Caco-2 (cell line): ENCODE measurements at regions not wholly inside any gene's neighbourhood (a gene's known extent, or its start where the extent isn't known, plus 50 kb on each side); places are given as distances from the start of the nearest gene placed in this dataset.

ENCODE experiments used
- BruUV-seq: library from RNA; stranded (reverse); fragments of 400-500 nt; replicated peaks from 2 replicates; lab custom pipeline; 2021; lab: Mats Ljungman, UMichigan
- CTCF ChIA-PET: fragments of 300-600 bp; sonication (Branson Sonifier 250); formaldehyde crosslinking; loops from one replicate; lab custom pipeline; 2022; ENCODE audit warnings: antibody characterized with exemption; lab: Charles Lee
- POLR2A ChIA-PET: fragments of 300-600 bp; sonication (Branson Sonifier 250); formaldehyde crosslinking; loops from one replicate; lab custom pipeline; 2022; ENCODE audit warnings: antibody characterized with exemption; lab: Charles Lee
- DNase-seq, 2 experiments: peaks; one replicate each; pipeline versions ENCODE4 v3.0.0 to v3.0.0-alpha.2; 2020 to 2022
- H3K27me3 ChIP-seq: replicated peaks from 2 replicates; pipeline ENCODE4 v1.6.0; 2011; ENCODE audit warnings: low read length; ENCODE audit not compliant: control insufficient read depth, insufficient read depth
- H3K36me3 ChIP-seq: 2 replicates; pipeline ENCODE4 v1.5.1; 2011; ENCODE audit warnings: low read length; ENCODE audit not compliant: control insufficient read depth, insufficient read depth
- H3K4me1 ChIP-seq: fragments of 250-450 bp; sonication (Bioruptor Pico); 2 replicates; pipeline ENCODE4 v1.5.1; 2020; ENCODE audit warnings: mild to moderate bottlenecking
- H3K4me3 ChIP-seq: 2 replicates; pipeline ENCODE4 v1.5.1; 2011; ENCODE audit warnings: low read depth, mild to moderate bottlenecking, control low read depth, low read length
- H3K9me3 ChIP-seq: fragments of 250-450 bp; sonication (Bioruptor Pico); 2 replicates; pipeline ENCODE4 v1.5.1; 2020; ENCODE audit warnings: mild to moderate bottlenecking, moderate library complexity
- H3K27ac Mint-ChIP-seq: one replicate; pipeline ENCODE4 v1.8.0; 2022; ENCODE audit warnings: mixed read lengths; ENCODE audit not compliant: unreplicated experiment
- H3K27me3 Mint-ChIP-seq: one replicate; pipeline ENCODE4 v1.8.0; 2022; ENCODE audit warnings: mixed read lengths; ENCODE audit not compliant: insufficient read depth, unreplicated experiment
- H3K36me3 Mint-ChIP-seq: one replicate; pipeline ENCODE4 v1.8.0; 2022; ENCODE audit warnings: mild to moderate bottlenecking, mixed read lengths; ENCODE audit not compliant: insufficient read depth, unreplicated experiment
- H3K4me1 Mint-ChIP-seq: one replicate; pipeline ENCODE4 v1.8.0; 2022; ENCODE audit warnings: low read depth, mixed read lengths; ENCODE audit not compliant: unreplicated experiment
- H3K4me3 Mint-ChIP-seq: one replicate; pipeline ENCODE4 v1.8.0; 2022; ENCODE audit warnings: mild to moderate bottlenecking, moderate library complexity, mixed read lengths; ENCODE audit not compliant: unreplicated experiment
- H3K9me3 Mint-ChIP-seq: one replicate; pipeline ENCODE4 v1.8.0; 2022; ENCODE audit warnings: mixed read lengths; ENCODE audit not compliant: unreplicated experiment
- CTCF ChIP-seq, 2 experiments: fragments of 200-600 bp in 1 of 2; IDR thresholded peaks; 1 replicate in 1 of 2; 2 replicates in 1 of 2; pipeline versions ENCODE4 v1.5.1 to v1.8.0; 2011 to 2022; ENCODE audit warnings: antibody characterized with exemption in 1 of 2, control low read depth in 1 of 2, inconsistent platforms in 1 of 2, low read depth in 1 of 2, low read length in 1 of 2, mild to moderate bottlenecking in 1 of 2, moderate library complexity in 1 of 2; ENCODE audit not compliant: insufficient read depth in 1 of 2, severe bottlenecking in 1 of 2, unreplicated experiment in 1 of 2
- intact Hi-C: fragments of 100-400 bp; cut with micrococcal nuclease; formaldehyde crosslinking; loops from one replicate; pipeline ENCODE4 v1.10.0; 2022; ENCODE audit not compliant: unreplicated experiment

- Mint-ChIP-seq H3K27me3 (no peaks in the 10 kb centered on the region), H3K4me1 (peaks cover 11% of the 10 kb centered on the region), H3K4me3 (no peak overlapping the region), H3K9me3 (no peaks in the 10 kb centered on the region), H3K27ac (no peak overlapping the region), H3K36me3 (no peaks in the 10 kb centered on the region)
- peak in 1 of 2 experiments; percentile 26 for DNase-seq
- peaks cover 65% of the 10 kb centered on the region for H3K4me1 ChIP-seq
- TF ChIP-seq CTCF (IDR thresholded peaks at IDR 0.05; ENCODE audit: insufficient read depth in 1 of 2, low read depth in 1 of 2, low read length in 1 of 2, severe bottlenecking in 1 of 2, unreplicated experiment in 1 of 2) = no peak
- POLR2A ChIA-PET = no interaction called here
- no peaks in the 10 kb centered on the region for H3K27me3 ChIP-seq
- H3K9me3 ChIP-seq = no peaks in the 10 kb centered on the region
- H3K36me3 ChIP-seq = no peaks in the 10 kb centered on the region
- no peak overlapping the region for H3K4me3 ChIP-seq
- BruUV-seq = no TSS peak
- CTCF ChIA-PET = no interaction called here
- intact Hi-C loops = loop anchor here (5.0 kb wide), 1 partner anchor 80 kb away; no protein-coding TSS in a partner anchor
Observed at GRCh38 chrX:103441878-103442535, 65.7 kb downstream of the BEX3 start.

GRCh38 chrX:103442536-103442901 is 66.2 kb downstream of the BEX3 start:
- TF ChIP-seq CTCF (IDR thresholded peaks at IDR 0.05; ENCODE audit: insufficient read depth in 1 of 2, low read depth in 1 of 2, low read length in 1 of 2, severe bottlenecking in 1 of 2, unreplicated experiment in 1 of 2) = no peak
- Mint-ChIP-seq H3K4me3 (no peak overlapping the region), H3K9me3 (no peaks in the 10 kb centered on the region), H3K4me1 (peaks cover 11% of the 10 kb centered on the region), H3K36me3 (no peaks in the 10 kb centered on the region), H3K27me3 (no peaks in the 10 kb centered on the region), H3K27ac (no peak overlapping the region)
- Histone ChIP-seq H3K4me1 (peaks cover 60% of the 10 kb centered on the region), H3K36me3 (no peaks in the 10 kb centered on the region), H3K27me3 (no peaks in the 10 kb centered on the region), H3K4me3 (no peak overlapping the region), H3K9me3 (no peaks in the 10 kb centered on the region)
- POLR2A ChIA-PET = no interaction called here
- BruUV-seq = no TSS peak
- CTCF ChIA-PET = no interaction called here
- intact Hi-C loops = loop anchor here (5.0 kb wide), 1 partner anchor 80 kb away; no protein-coding TSS in a partner anchor
- no peak for DNase-seq

GRCh38 chrX:103446665-103447302 is 70.4 kb downstream of the BEX3 start:
- intact Hi-C loops = loop anchor here (5.0 kb wide), 1 partner anchor 104 kb away; no protein-coding TSS in a partner anchor
- H3K9me3 Mint-ChIP-seq = peaks cover 8% of the 10 kb centered on the region
- no peaks in the 10 kb centered on the region for H3K9me3 ChIP-seq
- TF ChIP-seq CTCF (IDR thresholded peaks at IDR 0.05; ENCODE audit: insufficient read depth in 1 of 2, low read depth in 1 of 2, low read length in 1 of 2, severe bottlenecking in 1 of 2, unreplicated experiment in 1 of 2) = no peak
- no peaks in the 10 kb centered on the region for H3K36me3 ChIP-seq
- no peaks in the 10 kb centered on the region for H3K4me1 Mint-ChIP-seq
- no peak overlapping the region for H3K4me3 ChIP-seq
- DNase-seq = peak; percentile 49 to 61
- CTCF ChIA-PET = no interaction called here
- H3K4me1 ChIP-seq = peaks cover 25% of the 10 kb centered on the region
- no peak overlapping the region for H3K4me3 Mint-ChIP-seq
- H3K36me3 Mint-ChIP-seq = peaks cover 5% of the 10 kb centered on the region
- no peaks in the 10 kb centered on the region for H3K27me3 ChIP-seq
- BruUV-seq = no TSS peak
- H3K27me3 Mint-ChIP-seq = no peaks in the 10 kb centered on the region
- peak overlapping the region; percentile 64 for H3K27ac Mint-ChIP-seq
- POLR2A ChIA-PET = interaction anchor here (0.5 to 0.6 kb wide), 2 partner anchors 72 to 91 kb away, joined by 4 to 10 read pairs; no protein-coding TSS in a partner anchor
